Activated CD4-positive, alpha-beta T cell treated with anti-CD3 and anti-CD28 coated beads for 1 hour (primary cell): ENCODE measurements at regions not wholly inside any gene's neighbourhood (a gene's known extent, or its start where the extent isn't known, plus 50 kb on each side); places are given as distances from the start of the nearest gene placed in this dataset.

Experiments used
- DNase-seq: peaks from one replicate; pipeline ENCODE4 v3.0.0-alpha.2; 2020

- DNase-seq, result no peak
These were observed 99.8 kb upstream of the TSPAN5 start for GRCh38 chr4:98758182-98758581.

GRCh38 chr4:98754736-98755135 is 96.3 kb upstream of the TSPAN5 start:
- no peak for DNase-seq

GRCh38 chr4:98749206-98749605 is 90.8 kb upstream of the TSPAN5 start:
- DNase-seq, result no peak

GRCh38 chr4:98748609-98749008 is 90.2 kb upstream of the TSPAN5 start:
- no peak for DNase-seq

- no peak for DNase-seq
These were observed 89.1 kb upstream of the TSPAN5 start for GRCh38 chr4:98747393-98748091.

GRCh38 chr4:98746936-98747335 is 88.5 kb upstream of the TSPAN5 start:
- no peak for DNase-seq

- DNase-seq, result no peak
These were observed 88.1 kb upstream of the TSPAN5 start for GRCh38 chr4:98746530-98746929.

GRCh38 chr4:98745366-98745765 is 87.0 kb upstream of the TSPAN5 start:
- no peak for DNase-seq

- no peak for DNase-seq
These were observed 86.2 kb upstream of the TSPAN5 start for GRCh38 chr4:98744372-98745150.

- no peak for DNase-seq
These were observed 83.5 kb upstream of the TSPAN5 start for GRCh38 chr4:98741952-98742351.

- DNase-seq, result no peak
These were observed 81.3 kb upstream of the TSPAN5 start for GRCh38 chr4:98739751-98740150.

- DNase-seq, result no peak
These were observed 75.2 kb upstream of the TSPAN5 start for GRCh38 chr4:98733601-98734000.

- DNase-seq, result no peak
These were observed 70.5 kb upstream of the TSPAN5 start for GRCh38 chr4:98728871-98729270.

- no peak for DNase-seq
These were observed 70.0 kb upstream of the TSPAN5 start for GRCh38 chr4:98728433-98728832.

GRCh38 chr4:98722000-98722399 is 63.6 kb upstream of the TSPAN5 start:
- DNase-seq, result no peak

GRCh38 chr4:98720871-98721480 is 62.6 kb upstream of the TSPAN5 start:
- DNase-seq, result no peak

- DNase-seq, result no peak
These were observed 58.4 kb upstream of the TSPAN5 start for GRCh38 chr4:98716796-98717195.

GRCh38 chr4:98712607-98713006 is 54.2 kb upstream of the TSPAN5 start:
- DNase-seq, result no peak

GRCh38 chr4:98711526-98711925 is 53.1 kb upstream of the TSPAN5 start:
- DNase-seq, result no peak

GRCh38 chr4:98710831-98711230 is 52.4 kb upstream of the TSPAN5 start:
- no peak for DNase-seq
